ENCODE measurements at regions not wholly inside any gene's neighbourhood (a gene's known extent, or its start where the extent isn't known, plus 50 kb on each side); places are given as distances from the start of the nearest gene placed in this dataset.

DNA sequence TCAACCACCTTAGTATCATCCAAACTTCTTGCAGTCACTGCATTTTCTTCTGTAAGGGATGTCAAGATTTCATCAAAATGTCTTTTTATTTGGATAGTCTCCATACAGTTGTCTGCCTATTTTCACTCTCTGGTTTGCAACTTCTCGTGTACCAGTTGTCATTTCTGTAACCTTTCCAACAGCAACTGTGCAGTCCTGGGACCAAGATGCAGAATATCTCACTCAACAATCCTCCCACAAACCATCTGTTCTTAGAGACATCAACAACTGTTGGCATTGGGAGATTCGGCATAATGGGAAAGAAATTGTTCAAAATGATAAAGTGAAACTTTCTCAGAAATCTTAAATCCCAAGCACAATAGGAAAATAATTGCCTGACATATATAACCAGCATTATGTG, 933.6 kb upstream of the SLC39A10 start:
- TF ChIP-seq EZH2 (IDR thresholded peaks at IDR 0.05; ENCODE audit: insufficient read depth, low read length): no peak
- TF ChIP-seq, protein P1, sequence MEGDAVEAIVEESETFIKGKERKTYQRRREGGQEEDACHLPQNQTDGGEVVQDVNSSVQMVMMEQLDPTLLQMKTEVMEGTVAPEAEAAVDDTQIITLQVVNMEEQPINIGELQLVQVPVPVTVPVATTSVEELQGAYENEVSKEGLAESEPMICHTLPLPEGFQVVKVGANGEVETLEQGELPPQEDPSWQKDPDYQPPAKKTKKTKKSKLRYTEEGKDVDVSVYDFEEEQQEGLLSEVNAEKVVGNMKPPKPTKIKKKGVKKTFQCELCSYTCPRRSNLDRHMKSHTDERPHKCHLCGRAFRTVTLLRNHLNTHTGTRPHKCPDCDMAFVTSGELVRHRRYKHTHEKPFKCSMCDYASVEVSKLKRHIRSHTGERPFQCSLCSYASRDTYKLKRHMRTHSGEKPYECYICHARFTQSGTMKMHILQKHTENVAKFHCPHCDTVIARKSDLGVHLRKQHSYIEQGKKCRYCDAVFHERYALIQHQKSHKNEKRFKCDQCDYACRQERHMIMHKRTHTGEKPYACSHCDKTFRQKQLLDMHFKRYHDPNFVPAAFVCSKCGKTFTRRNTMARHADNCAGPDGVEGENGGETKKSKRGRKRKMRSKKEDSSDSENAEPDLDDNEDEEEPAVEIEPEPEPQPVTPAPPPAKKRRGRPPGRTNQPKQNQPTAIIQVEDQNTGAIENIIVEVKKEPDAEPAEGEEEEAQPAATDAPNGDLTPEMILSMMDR (IDR thresholded peaks at IDR 0.05; ENCODE audit: insufficient read depth, low read depth, low read length): no peak
